NCI-H1105 (cell line): ENCODE measurements at regions not wholly inside any gene's neighbourhood (a gene's known extent, or its start where the extent isn't known, plus 50 kb on each side); places are given as distances from the start of the nearest gene placed in this dataset.
"Not testable (repeated sequence)": the region's sequence is repeated elsewhere in the genome, so short reads cannot be mapped to it uniquely, and the experiment has no call there.

Source experiments
- DNase-seq: peaks from one replicate; lab custom pipeline; 2025; lab: John Stamatoyannopoulos, UW

DNA sequence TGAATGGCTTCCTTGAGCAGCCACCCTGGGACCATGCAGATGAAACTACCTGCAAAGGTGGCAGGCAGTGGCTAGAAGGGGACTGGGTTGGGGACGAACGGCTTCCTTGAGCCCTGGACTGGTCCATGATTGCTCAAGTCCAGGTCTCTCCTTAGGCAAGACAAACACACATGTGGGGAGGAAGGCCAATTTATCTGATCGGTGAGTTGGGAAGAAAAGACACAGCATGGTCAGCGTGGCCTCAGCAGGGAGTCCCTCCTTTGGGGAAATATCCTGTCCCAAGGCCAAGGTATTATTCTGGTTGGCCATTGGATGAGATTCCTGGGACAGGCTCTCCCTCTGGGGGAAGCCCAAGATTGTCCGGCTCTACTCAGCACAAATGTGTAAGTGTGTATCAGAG, 116.3 kb upstream of the ERG start:
- DNase-seq = no peak

DNA sequence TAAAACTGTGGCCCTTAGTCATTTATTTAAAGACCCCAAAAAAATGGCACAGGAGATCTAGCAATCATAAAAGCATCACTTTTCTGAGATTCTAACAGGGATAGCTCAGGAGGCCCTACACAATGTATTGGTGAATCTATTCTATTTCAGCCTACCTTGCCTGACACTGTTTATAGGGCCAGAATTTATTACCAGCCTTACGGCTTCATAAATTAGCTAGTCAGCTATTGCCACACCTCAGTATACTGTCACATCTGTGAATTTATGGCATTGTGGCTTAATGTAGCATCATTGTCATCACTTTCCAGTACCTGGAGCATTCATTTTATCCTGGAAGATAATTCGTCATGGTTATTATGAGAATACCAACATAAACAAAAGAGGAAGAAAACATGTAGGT, 121.2 kb upstream of the ERG start:
- DNase-seq = no peak

DNA sequence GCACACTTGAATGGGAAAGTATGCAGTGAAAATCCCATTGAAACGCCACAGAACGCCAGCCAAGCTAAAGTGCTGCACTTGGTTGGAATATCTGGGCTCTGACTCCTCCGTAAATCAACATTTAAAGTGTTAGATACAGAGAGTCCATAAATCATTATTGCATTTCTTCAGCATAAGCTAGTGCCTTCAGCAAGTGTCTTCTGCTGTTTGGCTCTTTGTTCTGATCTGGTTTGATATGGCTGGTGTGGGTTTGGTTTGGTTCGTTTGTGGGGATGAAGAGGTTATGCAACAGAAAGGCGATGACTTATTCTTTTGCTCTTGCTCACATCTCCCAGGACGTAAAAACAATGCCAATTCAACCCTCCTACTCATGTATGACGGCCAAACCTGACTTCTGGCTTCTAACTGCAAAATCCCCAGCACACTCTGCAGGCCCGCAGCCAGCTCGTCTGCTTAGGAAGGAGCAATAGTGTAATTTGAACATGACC, 121.8 kb upstream of the ERG start:
- no peak for DNase-seq

DNA sequence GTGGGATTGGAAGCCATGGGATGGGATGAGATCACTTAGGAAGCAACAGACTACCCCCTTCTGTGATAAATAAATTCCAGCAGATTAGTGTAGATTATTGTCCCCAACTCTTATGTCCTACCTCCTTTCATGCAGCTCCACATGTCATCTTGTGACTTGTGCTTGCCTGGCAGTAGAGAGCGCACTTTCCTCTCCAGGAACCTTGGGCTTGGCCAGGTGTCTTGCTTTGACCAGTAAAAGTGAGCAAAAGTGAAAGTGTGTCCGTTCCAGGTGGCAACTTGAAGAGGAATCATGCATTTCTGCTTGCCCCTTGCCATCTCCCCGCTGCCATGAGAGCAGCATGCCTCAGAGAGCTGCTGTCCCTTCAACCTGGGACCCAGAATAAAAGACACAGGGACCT, 122.9 kb upstream of the ERG start:
- DNase-seq = no peak

DNA sequence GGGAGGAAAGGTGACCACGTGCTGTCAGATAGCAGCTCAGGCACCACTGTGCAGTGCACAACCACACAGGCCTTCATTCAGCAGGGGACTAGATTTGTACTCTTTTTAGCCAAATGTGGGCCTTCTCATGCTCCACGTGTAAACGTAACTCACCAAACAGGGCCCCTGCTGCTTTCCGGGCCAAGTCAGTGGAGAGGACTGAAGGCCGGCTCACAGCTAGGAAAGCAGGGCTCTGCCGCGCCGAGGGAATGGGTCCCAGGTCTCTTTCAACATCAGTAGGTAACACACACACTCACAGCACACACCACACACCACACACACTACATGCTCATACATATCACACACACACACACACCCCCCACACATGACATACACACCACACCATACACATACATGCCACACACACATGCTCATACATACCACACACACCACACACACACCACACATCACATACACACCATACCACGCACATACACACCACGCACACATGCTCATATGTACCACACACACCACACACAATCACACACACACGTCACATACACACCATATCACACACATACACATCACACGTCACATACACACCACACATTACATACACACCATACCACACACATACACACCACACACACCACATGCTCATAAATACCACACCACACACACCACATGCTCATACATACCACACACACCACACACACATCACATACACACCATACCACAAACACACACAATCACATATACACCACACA, 124.0 kb upstream of the ERG start:
- no peak for DNase-seq

DNA sequence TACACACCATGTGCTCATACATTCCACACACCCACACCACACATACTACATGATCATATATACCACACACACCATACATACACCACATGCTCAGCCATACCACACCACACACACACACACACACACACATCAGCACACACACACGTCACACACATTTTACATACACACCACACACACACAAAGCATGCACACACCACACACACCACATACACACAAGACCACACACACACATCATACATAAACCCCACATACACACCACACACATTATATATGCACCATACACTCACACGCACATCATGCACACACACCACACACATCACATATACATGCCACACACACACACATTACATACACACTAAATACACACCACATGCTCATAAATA, 124.5 kb upstream of the ERG start:
- DNase-seq = no peak

DNA sequence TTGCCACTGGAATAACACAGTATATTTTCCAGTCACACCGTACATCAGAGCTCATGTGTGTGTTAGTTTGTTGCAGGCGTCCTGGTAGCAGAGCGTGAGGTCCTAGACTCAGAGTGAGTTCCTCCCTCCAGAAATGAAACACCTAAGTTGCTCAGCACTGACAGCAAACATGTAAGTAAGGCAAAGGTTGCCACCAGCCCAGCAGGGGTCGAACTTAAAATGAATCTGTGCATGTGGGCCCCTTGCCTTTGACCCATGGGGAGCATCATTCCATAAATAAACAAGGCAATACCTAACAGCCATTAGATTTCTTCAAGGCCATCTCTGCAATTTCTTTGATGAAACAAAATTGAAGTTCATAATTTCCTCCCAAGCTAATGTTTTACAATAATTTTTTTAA, 125.3 kb upstream of the ERG start:
- no peak for DNase-seq

DNA sequence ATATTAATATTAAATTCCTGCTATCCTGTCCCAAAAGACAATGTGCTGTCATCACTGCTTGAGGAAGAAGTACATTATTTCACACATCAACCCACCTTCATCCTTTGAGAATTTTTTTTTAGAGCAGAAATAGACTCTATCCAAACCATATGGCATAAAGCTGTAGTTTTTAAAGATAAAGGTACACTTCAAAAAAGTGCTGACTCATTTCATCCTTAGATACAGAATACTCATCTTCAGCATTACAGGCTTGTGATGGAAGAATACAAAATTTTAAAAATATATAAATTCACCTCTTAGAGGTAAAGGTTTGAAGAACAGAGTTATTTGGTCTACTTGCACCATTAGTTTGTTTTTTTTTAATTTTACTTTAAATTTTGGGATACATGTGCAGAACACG, 126.7 kb upstream of the ERG start:
- no peak for DNase-seq

DNA sequence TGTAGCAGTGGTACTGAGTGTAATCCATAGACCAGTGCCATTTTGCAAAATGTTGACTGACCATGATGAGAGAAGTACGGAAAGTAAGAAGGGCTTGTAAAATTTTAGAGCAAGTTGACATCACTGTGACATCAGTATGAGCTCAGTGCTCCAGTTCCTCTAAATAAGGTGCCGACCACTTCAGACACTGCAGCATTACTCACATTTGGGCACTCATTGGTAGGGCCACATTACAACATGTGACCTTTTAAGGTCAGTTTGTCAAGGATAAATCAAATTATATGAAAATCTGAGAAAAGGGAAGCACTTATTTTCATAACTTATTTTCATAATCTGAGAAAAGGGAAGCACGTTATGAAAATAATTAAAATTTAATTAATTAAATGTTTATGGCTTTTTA, 128.0 kb upstream of the ERG start:
- DNase-seq = no peak

DNA sequence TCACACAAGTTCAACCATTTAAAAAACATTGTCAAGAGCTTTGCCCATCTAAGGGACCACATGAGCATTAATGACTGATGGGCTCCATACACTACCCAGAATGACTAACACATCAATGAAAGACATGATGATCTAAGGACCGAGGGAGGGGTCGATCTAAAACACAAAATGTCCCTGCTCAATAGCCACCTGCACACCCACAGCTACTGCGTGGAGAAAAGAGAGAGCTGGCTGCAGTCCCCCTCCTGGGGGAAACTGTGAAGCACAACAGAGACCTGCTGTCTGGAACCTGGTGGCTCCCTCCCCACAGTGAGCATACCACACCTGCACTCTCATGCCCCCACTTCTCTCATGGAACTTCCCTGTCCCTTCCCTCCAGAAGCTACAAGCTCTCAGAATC, 130.1 kb upstream of the ERG start:
- no peak for DNase-seq

DNA sequence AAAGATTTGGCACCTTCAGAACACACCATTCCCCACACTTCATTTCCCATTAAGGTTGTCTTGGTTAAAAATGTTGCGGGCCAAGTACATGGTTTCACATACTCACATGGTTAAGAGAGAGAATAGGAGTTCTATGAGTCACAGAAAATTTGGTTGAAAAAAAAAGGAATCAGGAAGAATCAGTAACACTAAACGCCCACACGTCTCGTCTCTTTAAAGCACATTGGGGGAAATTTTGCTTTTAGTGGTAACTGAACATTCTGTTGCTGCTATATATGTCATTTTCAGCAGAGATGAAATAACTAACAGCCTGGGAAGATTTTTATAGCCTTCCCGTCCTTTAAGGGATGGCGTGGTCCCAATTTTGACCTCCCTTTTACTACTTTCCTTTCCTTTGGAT, 132.9 kb upstream of the ERG start:
- DNase-seq = no peak

DNA sequence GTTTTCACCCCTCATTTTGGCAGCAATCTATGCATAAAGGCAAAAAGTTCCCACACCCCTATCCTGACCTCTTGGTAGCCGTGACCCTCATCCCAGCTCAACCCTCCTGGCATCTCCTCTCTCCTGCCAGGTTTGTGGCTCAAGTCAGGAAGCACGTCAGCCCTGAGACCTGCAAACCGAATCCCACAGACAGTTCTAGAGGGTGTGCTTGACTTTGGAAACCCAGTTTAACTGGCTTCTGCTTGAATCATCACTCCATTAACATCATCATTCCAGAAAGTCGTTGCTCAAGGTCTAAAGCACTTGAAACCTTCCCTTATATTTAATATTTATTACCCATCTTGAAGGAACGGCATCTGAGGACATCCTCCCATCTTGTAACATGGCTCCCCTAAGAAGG, 133.4 kb upstream of the ERG start:
- DNase-seq = no peak

DNA sequence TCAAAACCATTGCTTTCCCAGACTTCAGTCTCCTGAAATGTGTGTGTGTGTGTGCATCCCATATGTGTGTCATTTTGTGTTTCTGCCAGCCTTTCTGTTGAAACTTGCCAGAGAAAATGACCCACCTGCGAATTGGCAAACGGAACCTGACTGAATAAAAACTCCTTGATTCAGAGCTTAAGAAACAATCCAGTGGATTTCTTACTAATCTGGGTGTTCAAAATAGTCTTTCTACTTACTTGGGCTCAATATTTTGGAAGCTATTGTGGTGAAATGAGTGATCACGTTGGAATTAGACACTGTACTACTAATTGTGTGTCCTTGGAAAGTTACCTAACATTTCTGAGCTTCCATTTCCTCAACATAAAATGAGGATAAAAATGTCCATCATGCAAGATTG, 138.9 kb upstream of the ERG start:
- DNase-seq = no peak

DNA sequence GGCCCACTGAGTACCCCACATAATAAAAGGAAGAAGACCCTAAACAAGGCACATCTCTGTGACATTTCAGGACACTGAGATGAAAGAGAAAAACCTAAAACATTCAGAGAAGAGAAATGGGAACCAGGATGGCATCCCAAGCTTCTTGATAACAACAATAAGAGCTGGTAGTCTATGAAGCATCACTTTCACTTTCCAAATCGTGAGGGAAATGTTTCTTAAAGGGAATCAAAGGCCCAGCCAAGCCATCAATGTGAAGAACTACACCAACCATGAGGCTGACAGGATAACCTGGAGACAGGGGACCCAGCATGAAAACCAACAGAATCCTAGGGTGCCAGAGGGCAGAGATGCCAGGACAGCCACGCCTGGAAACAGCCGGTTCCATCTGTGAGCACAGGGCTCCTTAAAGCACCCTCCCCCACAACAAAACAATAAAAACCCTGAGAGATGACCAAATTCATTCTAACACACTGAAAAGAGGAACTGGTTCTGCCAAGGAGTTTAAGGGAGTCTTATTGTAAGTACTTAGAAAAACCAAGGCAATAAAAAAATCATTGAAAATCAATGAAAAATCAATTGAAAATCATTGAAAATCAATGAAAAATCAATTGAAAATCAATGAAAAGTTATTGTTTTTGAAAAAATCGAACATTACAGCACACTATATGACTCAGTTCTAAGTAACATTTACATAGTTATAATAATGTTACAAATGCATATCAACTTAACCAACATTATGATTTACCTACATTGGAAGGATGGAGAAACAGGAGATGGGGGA, 141.5 kb upstream of the ERG start:
- DNase-seq = no peak

DNA sequence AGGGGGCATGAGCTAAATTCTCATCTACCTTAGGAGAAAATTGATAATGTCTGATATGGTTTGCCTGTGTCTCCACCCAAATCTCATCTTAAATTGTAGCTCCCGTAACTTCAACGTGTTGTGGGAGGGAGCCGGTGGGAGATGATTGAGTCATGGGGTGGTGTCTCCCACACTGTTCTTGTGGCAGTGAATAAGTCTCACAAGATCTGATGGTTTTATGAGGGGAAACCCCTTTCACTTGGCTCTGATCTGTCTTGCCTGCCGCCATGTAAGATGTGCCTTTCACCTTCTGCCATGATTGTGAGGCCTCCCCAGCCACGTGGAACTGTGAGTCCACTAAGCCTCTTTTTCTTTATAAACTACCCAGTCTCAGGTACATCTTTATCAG, 142.1 kb upstream of the ERG start:
- not testable (repeated sequence) for DNase-seq

DNA sequence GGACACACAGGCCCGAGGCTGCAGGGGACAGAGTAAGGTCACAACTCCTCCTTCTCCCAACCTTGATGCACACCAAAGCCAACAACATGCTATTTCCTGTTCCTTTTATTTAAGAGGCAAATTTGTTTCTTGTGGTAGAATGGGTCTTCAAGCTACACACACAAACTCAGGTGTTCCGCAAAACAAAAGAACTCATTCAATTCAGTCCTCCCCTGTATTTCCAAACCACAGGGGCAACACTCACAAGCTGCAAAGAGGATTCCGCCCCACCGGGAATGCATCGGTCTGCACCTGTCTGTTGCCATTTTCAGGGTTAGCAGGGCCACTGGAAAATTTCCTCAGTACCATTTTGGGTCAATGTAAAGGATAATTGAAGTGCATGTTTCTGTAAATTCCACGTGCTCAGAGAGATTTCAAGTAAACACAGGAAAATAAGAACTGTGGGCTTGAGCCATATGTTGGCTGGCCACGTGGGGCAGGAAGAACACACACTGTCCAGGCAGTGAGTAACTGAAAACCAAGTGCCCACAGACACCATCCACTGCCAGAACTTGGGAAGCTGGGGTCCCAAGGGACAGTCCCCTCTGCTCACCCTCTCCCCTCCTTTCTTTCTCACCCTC, 145.2 kb upstream of the ERG start:
- DNase-seq = no peak

DNA sequence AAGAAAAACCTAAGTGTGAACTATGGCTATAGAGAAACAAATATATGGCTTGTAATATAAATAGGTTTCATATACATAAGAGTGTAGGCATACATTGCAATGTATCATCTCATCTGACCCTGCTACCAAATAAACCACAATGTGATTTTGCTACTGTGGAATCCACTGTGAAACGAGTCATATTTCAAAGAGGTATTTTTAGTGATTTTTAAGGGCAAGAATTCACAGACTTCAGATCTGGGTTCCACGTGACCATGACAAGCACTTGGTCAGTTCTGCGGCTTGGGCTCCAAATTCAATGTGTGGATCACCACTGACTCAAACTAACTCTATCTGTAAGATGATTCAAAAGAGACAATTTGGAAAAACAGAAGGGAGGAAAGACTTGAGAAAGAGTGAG, 147.0 kb upstream of the ERG start:
- no peak for DNase-seq

DNA sequence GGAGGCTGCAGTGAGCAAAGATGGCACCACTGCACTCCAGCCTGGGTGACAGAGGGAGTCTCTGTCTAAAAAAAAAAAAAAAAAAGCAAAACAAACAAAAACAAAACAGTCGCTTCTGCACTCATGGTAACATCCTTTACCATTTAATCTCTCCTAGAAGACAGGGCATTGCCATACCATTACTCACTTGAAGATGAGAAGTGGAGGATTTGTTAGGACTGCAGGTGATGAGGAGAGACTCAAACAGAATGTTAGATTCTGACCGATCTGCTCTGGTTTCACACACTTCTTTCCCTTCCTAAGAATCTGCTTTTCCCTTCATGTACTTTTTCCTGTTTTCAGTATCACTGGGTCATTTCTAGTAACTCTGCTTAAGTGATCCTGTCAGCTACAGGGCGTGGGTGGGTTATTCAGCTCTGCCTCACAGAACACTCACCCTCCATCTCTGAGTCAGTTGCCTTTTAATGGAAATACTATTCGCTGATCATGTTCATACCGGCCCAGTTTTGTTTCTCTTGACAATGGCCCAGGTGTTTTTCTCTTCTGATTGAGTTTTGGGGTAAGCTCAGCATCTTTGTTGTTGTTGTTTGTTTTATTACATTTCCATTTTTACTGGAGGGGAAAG, 148.0 kb upstream of the ERG start:
- no peak for DNase-seq

DNA sequence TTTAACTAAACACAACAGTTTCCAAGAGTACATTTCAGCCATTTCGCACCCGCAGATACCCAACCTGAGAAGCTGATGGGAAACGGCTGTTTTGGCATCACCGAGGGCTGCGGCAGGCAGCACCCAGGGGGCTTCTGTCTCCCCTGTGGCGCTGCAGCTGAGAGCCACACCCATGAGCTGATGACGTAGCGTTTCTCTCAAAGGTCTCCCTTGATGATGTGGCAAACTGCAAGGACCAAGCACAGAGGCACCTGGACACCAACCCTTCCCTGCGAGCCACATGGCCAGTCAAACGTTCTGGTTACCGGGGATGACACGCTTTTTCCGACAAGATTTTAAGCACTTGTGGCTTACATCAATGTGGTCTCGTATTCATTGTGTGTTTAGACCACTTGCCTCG, 150.8 kb upstream of the ERG start:
- no peak for DNase-seq

DNA sequence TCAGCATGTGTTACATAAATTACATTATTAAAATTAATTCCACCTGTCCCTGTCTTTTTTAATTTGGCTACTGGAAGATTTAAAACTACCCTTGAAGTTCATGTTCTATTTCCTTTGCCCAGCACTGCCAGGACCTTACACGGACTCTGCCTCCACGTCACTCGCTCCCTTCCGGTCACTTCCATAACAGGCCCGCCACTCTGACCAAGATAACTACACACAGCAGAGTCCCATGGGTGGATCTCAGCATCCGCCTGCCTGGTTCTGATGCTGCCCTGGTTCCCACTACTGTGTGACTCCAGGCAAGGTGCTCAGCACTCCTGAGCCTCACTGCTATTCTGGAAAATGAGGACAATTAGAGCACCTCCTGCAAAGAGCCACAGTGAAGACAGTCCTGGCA, 153.3 kb upstream of the ERG start:
- DNase-seq = no peak

DNA sequence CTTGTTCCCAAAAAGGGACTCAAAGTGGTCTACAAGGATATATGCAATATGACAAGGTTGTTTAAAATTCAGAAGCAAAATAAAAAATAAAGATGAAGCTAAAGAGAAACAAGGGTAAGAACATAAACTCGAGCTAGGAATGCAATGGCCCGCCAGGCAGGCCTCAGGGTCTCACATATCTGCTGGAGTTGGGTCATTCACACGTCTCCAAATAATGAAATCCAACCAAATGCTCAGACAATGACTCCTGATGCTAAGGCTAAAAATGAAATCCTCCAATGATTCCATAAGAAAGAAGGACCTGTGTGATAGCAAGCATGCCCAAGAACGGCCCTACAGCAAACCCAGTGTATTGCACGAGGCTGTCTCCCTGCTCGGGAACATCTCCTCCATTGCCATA, 153.3 kb upstream of the ETS2 start:
- no peak for DNase-seq

DNA sequence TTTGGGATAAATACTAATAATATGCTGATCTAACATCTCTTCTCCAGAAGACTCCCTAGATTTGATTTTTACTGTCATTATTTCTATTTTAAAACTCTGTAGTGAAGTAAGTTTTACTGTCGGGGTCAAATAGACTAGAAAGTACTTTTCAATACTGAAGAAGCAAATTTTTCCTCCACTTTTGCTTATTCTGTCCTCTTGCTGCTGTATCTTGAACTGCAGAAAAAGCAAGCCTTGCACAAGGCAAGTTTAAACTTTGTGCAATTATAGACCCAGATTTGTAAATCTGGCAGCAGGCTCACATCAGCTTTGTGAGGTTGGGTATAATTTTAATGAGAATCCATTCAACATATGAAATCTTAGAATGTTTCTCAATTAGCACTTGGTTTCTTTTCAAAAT, 151.1 kb upstream of the ETS2 start:
- DNase-seq = no peak

DNA sequence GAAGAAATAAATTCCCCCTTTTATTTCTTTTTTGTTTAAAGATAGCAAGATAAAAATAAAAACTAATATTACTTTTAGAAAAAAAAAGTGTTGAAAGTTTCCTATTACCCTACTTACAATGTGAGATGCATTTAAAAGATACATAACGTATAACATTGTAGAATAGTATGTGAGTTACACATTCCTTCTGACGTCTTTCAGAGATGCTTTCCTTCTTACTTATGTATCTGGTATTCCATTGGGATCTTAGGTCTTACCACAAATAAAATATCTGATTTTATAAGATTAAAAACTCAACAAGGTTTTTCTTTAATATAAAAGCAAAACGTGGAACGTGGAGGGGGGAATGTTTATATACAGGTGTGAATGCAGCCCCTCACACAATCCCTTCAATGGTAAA, 147.2 kb upstream of the ETS2 start:
- no peak for DNase-seq
